ENCODE measurements at regions not wholly inside any gene's neighbourhood (a gene's known extent, or its start where the extent isn't known, plus 50 kb on each side); places are given as distances from the start of the nearest gene placed in this dataset.

DNA sequence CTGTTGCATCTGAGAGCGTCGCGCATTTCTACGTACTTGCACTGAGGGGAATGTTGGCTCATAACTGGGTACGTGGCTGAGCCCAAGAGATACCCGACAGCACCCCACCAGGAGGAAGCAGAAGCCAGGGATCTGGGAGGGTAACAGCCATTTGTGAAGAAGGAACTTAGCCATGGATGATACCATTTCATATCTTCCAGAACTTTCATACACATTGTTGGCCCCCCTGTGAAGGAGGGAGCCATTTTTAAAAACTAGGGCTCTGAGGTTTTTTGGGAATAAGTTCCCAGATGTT, 101.4 kb upstream of the SLC44A1 start:
- Histone ChIP-seq H3K27me3 (ENCODE audit: insufficient read depth) (no peaks in the 10 kb centered on the region), H3K4me3 (no peak overlapping the region), H3K4me1 (ENCODE audit: insufficient read depth) (peaks cover 11% of the 10 kb centered on the region), H2AFZ (no peak overlapping the region), H3K79me2 (replicated peaks; ENCODE audit: insufficient read depth) (no peaks in the 10 kb centered on the region), H3K36me3 (ENCODE audit: insufficient read depth) (no peaks in the 10 kb centered on the region), H3F3A (replicated peaks; ENCODE audit: low read depth) (no peaks in the 10 kb centered on the region), H3K9me2 (ENCODE audit: insufficient read depth) (no peaks in the 10 kb centered on the region), H4K20me1 (replicated peaks; ENCODE audit: insufficient read depth) (no peaks in the 10 kb centered on the region), H3K27ac (ENCODE audit: low read depth) (no peak overlapping the region), H3K4me2 (no peak overlapping the region)
- DNase-seq (ENCODE audit: low spot score) (no peak), ATAC-seq (no peak)
- no peak overlapping the region for H3K4me3 Mint-ChIP-seq
- H3K4me1 Mint-ChIP-seq = peaks cover 21% of the 10 kb centered on the region
- peaks cover 8% of the 10 kb centered on the region for H3K27me3 Mint-ChIP-seq (ENCODE audit: insufficient read depth, low read depth, poor library complexity)
- H3K27ac Mint-ChIP-seq = no peak overlapping the region
- H3K9me3 Mint-ChIP-seq = peaks cover under 1% of the 10 kb centered on the region; the same call in 1 of the 3 replicates
- H3K36me3 Mint-ChIP-seq (ENCODE audit: low read depth) = no peaks in the 10 kb centered on the region
- TF ChIP-seq CREB1 (CRISPR knock-in tag; IDR thresholded peaks at IDR 0.05; ENCODE audit: low read depth) (no peak), JUNB (IDR thresholded peaks at IDR 0.05; ENCODE audit: unreplicated experiment) (no peak), EZH2phosphoT487 (IDR thresholded peaks at IDR 0.05; ENCODE audit: unreplicated experiment) (no peak), ZNF114 (CRISPR knock-in tag; IDR thresholded peaks at IDR 0.05) (no peak), POLR2AphosphoS5 (IDR thresholded peaks at IDR 0.05; ENCODE audit: low read depth) (no peak), ETS1 (IDR thresholded peaks at IDR 0.05) (no peak), ZNF331 (CRISPR knock-in tag; IDR thresholded peaks at IDR 0.05; ENCODE audit: low read depth) (no peak), EZH2 (IDR thresholded peaks at IDR 0.05; ENCODE audit: low read depth, unreplicated experiment) (no peak), NANOG (IDR thresholded peaks at IDR 0.05; ENCODE audit: borderline replicate concordance) (no peak), STAT1 (IDR thresholded peaks at IDR 0.05; ENCODE audit: unreplicated experiment) (no peak)
- TF ChIP-seq, protein P1, sequence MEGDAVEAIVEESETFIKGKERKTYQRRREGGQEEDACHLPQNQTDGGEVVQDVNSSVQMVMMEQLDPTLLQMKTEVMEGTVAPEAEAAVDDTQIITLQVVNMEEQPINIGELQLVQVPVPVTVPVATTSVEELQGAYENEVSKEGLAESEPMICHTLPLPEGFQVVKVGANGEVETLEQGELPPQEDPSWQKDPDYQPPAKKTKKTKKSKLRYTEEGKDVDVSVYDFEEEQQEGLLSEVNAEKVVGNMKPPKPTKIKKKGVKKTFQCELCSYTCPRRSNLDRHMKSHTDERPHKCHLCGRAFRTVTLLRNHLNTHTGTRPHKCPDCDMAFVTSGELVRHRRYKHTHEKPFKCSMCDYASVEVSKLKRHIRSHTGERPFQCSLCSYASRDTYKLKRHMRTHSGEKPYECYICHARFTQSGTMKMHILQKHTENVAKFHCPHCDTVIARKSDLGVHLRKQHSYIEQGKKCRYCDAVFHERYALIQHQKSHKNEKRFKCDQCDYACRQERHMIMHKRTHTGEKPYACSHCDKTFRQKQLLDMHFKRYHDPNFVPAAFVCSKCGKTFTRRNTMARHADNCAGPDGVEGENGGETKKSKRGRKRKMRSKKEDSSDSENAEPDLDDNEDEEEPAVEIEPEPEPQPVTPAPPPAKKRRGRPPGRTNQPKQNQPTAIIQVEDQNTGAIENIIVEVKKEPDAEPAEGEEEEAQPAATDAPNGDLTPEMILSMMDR (conservative IDR thresholded peaks at IDR 0.05; ENCODE audit: low read depth in 2 of 2) = no peak
- TF ChIP-seq, protein P2, sequence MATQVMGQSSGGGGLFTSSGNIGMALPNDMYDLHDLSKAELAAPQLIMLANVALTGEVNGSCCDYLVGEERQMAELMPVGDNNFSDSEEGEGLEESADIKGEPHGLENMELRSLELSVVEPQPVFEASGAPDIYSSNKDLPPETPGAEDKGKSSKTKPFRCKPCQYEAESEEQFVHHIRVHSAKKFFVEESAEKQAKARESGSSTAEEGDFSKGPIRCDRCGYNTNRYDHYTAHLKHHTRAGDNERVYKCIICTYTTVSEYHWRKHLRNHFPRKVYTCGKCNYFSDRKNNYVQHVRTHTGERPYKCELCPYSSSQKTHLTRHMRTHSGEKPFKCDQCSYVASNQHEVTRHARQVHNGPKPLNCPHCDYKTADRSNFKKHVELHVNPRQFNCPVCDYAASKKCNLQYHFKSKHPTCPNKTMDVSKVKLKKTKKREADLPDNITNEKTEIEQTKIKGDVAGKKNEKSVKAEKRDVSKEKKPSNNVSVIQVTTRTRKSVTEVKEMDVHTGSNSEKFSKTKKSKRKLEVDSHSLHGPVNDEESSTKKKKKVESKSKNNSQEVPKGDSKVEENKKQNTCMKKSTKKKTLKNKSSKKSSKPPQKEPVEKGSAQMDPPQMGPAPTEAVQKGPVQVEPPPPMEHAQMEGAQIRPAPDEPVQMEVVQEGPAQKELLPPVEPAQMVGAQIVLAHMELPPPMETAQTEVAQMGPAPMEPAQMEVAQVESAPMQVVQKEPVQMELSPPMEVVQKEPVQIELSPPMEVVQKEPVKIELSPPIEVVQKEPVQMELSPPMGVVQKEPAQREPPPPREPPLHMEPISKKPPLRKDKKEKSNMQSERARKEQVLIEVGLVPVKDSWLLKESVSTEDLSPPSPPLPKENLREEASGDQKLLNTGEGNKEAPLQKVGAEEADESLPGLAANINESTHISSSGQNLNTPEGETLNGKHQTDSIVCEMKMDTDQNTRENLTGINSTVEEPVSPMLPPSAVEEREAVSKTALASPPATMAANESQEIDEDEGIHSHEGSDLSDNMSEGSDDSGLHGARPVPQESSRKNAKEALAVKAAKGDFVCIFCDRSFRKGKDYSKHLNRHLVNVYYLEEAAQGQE (IDR thresholded peaks at IDR 0.05; ENCODE audit: unreplicated experiment) = no peak
- TF ChIP-seq, protein P3, sequence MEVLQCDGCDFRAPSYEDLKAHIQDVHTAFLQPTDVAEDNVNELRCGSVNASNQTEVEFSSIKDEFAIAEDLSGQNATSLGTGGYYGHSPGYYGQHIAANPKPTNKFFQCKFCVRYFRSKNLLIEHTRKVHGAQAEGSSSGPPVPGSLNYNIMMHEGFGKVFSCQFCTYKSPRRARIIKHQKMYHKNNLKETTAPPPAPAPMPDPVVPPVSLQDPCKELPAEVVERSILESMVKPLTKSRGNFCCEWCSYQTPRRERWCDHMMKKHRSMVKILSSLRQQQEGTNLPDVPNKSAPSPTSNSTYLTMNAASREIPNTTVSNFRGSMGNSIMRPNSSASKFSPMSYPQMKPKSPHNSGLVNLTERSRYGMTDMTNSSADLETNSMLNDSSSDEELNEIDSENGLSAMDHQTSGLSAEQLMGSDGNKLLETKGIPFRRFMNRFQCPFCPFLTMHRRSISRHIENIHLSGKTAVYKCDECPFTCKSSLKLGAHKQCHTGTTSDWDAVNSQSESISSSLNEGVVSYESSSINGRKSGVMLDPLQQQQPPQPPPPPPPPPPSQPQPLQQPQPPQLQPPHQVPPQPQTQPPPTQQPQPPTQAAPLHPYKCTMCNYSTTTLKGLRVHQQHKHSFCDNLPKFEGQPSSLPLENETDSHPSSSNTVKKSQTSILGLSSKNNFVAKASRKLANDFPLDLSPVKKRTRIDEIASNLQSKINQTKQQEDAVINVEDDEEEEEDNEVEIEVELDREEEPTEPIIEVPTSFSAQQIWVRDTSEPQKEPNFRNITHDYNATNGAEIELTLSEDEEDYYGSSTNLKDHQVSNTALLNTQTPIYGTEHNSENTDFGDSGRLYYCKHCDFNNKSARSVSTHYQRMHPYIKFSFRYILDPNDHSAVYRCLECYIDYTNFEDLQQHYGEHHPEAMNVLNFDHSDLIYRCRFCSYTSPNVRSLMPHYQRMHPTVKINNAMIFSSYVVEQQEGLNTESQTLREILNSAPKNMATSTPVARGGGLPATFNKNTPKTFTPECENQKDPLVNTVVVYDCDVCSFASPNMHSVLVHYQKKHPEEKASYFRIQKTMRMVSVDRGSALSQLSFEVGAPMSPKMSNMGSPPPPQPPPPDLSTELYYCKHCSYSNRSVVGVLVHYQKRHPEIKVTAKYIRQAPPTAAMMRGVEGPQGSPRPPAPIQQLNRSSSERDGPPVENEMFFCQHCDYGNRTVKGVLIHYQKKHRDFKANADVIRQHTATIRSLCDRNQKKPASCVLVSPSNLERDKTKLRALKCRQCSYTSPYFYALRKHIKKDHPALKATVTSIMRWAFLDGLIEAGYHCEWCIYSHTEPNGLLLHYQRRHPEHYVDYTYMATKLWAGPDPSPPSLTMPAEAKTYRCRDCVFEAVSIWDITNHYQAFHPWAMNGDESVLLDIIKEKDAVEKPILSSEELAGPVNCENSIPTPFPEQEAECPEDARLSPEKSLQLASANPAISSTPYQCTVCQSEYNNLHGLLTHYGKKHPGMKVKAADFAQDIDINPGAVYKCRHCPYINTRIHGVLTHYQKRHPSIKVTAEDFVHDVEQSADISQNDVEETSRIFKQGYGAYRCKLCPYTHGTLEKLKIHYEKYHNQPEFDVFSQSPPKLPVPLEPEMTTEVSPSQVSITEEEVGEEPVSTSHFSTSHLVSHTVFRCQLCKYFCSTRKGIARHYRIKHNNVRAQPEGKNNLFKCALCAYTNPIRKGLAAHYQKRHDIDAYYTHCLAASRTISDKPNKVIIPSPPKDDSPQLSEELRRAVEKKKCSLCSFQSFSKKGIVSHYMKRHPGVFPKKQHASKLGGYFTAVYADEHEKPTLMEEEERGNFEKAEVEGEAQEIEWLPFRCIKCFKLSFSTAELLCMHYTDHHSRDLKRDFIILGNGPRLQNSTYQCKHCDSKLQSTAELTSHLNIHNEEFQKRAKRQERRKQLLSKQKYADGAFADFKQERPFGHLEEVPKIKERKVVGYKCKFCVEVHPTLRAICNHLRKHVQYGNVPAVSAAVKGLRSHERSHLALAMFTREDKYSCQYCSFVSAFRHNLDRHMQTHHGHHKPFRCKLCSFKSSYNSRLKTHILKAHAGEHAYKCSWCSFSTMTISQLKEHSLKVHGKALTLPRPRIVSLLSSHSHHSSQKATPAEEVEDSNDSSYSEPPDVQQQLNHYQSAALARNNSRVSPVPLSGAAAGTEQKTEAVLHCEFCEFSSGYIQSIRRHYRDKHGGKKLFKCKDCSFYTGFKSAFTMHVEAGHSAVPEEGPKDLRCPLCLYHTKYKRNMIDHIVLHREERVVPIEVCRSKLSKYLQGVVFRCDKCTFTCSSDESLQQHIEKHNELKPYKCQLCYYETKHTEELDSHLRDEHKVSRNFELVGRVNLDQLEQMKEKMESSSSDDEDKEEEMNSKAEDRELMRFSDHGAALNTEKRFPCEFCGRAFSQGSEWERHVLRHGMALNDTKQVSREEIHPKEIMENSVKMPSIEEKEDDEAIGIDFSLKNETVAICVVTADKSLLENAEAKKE (CRISPR knock-in tag; IDR thresholded peaks at IDR 0.05) = no peak
